ENCODE measurements at regions not wholly inside any gene's neighbourhood (a gene's known extent, or its start where the extent isn't known, plus 50 kb on each side); places are given as distances from the start of the nearest gene placed in this dataset.

- TF ChIP-seq ZBTB40 (IDR thresholded peaks at IDR 0.05; ENCODE audit: borderline replicate concordance) = peak; percentile 69
Measured at GRCh38 chr16:11492808-11493530, 93.8 kb downstream of the LITAF start (continued).

GRCh38 chr16:11493531-11493929 is 93.2 kb downstream of the LITAF start:
- H3K36me3 ChIP-seq (ENCODE audit: control insufficient read depth in 2 of 2, insufficient read depth in 2 of 2, low read length in 1 of 2) = no peaks in the 10 kb centered on the region
- no peaks in the 10 kb centered on the region for H3K27me3 ChIP-seq (replicated peaks in 1 of 2; ENCODE audit: control insufficient read depth in 2 of 2, insufficient read depth in 2 of 2, low read length in 1 of 2)
- H3K4me3 ChIP-seq = no peak overlapping the region
- ChIA-PET RAD21 (ENCODE audit: unreplicated experiment) (no interaction called here), SMC1A (ENCODE audit: uncharacterized antibody, unreplicated experiment) (no interaction called here), POLR2A (no interaction called here), CTCF (no interaction called here)
- H3K27ac ChIP-seq (ENCODE audit: control insufficient read depth, insufficient read depth) = no peak overlapping the region
- DNase-seq (ENCODE audit: low read depth, low spot score) (no peak), FAIRE-seq (no peak), ATAC-seq (no peak)
- no peaks in the 10 kb centered on the region for H3K79me2 ChIP-seq (ENCODE audit: control insufficient read depth, insufficient read depth, low read length)
- 96% methylated on average over 10 of the region's 20 CpGs for WGBS (ENCODE audit: insufficient coverage, insufficient replicate concordance, low lambda C conversion rate, missing lambda C conversion rate)
- no TSS peak for BruUV-seq (replicated peaks)
- H3K9me3 ChIP-seq (replicated peaks; ENCODE audit: control insufficient read depth, insufficient read depth, low read length) = no peaks in the 10 kb centered on the region
- H3K4me1 ChIP-seq (ENCODE audit: control insufficient read depth, insufficient read depth, low read length) = peaks cover 33% of the 10 kb centered on the region
- no peaks in the 10 kb centered on the region for H4K20me1 ChIP-seq (ENCODE audit: control insufficient read depth, insufficient read depth)
- no peak overlapping the region for H3K9ac ChIP-seq (ENCODE audit: control insufficient read depth, insufficient read depth, low read length)
- no peak overlapping the region for H2AFZ ChIP-seq (ENCODE audit: control insufficient read depth, low read depth, low read length)
- no peak overlapping the region for H3K4me2 ChIP-seq (ENCODE audit: control insufficient read depth, insufficient read depth)
- intact Hi-C loops (cut with micrococcal nuclease; ENCODE audit: unreplicated experiment) (no loop called here), in situ Hi-C loops (cut with MboI) (no loop called here)
- TF ChIP-seq RUNX3 (IDR thresholded peaks at IDR 0.05; ENCODE audit: low read length) (no peak), PAX5 (IDR thresholded peaks at IDR 0.05; ENCODE audit: borderline replicate concordance, low read depth, low read length) (no peak), SIX5 (IDR thresholded peaks at IDR 0.05; ENCODE audit: low read depth, low read length, severe bottlenecking) (no peak), NFYA (IDR thresholded peaks at IDR 0.05; ENCODE audit: borderline replicate concordance, low read depth, low read length) (no peak), CREB1 (IDR thresholded peaks at IDR 0.05; ENCODE audit: low read depth) (no peak), MTA2 (IDR thresholded peaks at IDR 0.05; ENCODE audit: low read depth) (no peak), CTCF (IDR thresholded peaks at IDR 0.05 in 2 of 3, conservative IDR thresholded peaks at IDR 0.05 in 1 of 3; ENCODE audit: control insufficient read depth in 2 of 3, extremely low read depth in 1 of 3, insufficient read depth in 1 of 3, low read depth in 3 of 3, low read length in 3 of 3) (no peak), ETV6 (conservative IDR thresholded peaks at IDR 0.05 in 1 of 2, IDR thresholded peaks at IDR 0.05 in 1 of 2; ENCODE audit: borderline replicate concordance in 1 of 2, low read depth in 1 of 2) (no peak), MEF2B (IDR thresholded peaks at IDR 0.05; ENCODE audit: partially characterized antibody, poor library complexity, severe bottlenecking) (no peak)

Data from GM12878 (cell line).